ENCODE measurements at regions not wholly inside any gene's neighbourhood (a gene's known extent, or its start where the extent isn't known, plus 50 kb on each side); places are given as distances from the start of the nearest gene placed in this dataset.

- no peak for TF ChIP-seq EZH2 (IDR thresholded peaks at IDR 0.05; ENCODE audit: low read length, missing control alignments)
- no peak for TF ChIP-seq CTCF (conservative IDR thresholded peaks at IDR 0.05 in 1 of 2, IDR thresholded peaks at IDR 0.05 in 1 of 2; ENCODE audit: low read depth in 1 of 2, low read length in 2 of 2)
- Histone ChIP-seq H3K27me3 (ENCODE audit: control insufficient read depth, insufficient read depth, low read length) (no peaks in the 10 kb centered on the region), H3K4me2 (ENCODE audit: extremely low read depth, insufficient read depth, low read length) (no peak overlapping the region), H3K4me3 (replicated peaks in 1 of 4; ENCODE audit: control extremely low read depth in 1 of 4, insufficient read depth in 1 of 4, low read depth in 3 of 4, low read length in 4 of 4) (no peak overlapping the region), H3K27ac (ENCODE audit: insufficient read depth, low read length) (no peak overlapping the region), H3K36me3 (ENCODE audit: control insufficient read depth, insufficient read depth, low read length) (no peaks in the 10 kb centered on the region), H3K4me1 (ENCODE audit: control insufficient read depth, extremely low read depth, insufficient read depth, low read length) (no peaks in the 10 kb centered on the region), H3K9me3 (ENCODE audit: control insufficient read depth, insufficient read depth, low read depth, low read length) (no peaks in the 10 kb centered on the region), H3K9ac (ENCODE audit: insufficient read depth, low read length) (no peak overlapping the region), H2AFZ (ENCODE audit: low read length) (no peak overlapping the region), H3K79me2 (ENCODE audit: control insufficient read depth, insufficient read depth, low read length) (no peaks in the 10 kb centered on the region), H4K20me1 (ENCODE audit: control insufficient read depth, extremely low read depth, insufficient read depth, low read length) (no peaks in the 10 kb centered on the region)
- no peak for DNase-seq (ENCODE audit: low read depth in 2 of 2)
These were observed 52.3 kb upstream of the IRX2 start for GRCh38 chr5:2803751-2804150.

GRCh38 chr5:2802693-2803365 lies 51.4 kb upstream of the IRX2 start:
- H2AFZ ChIP-seq (ENCODE audit: low read length), result no peak overlapping the region
- no peaks in the 10 kb centered on the region for H3K4me1 ChIP-seq (ENCODE audit: control insufficient read depth, extremely low read depth, insufficient read depth, low read length)
- no peak overlapping the region for H3K27ac ChIP-seq (ENCODE audit: insufficient read depth, low read length)
- H3K36me3 ChIP-seq (ENCODE audit: control insufficient read depth, insufficient read depth, low read length), result no peaks in the 10 kb centered on the region
- H3K4me3 ChIP-seq (replicated peaks in 1 of 4; ENCODE audit: control extremely low read depth in 1 of 4, insufficient read depth in 1 of 4, low read depth in 3 of 4, low read length in 4 of 4), result no peak overlapping the region
- H3K79me2 ChIP-seq (ENCODE audit: control insufficient read depth, insufficient read depth, low read length), result no peaks in the 10 kb centered on the region
- H4K20me1 ChIP-seq (ENCODE audit: control insufficient read depth, extremely low read depth, insufficient read depth, low read length), result no peaks in the 10 kb centered on the region
- no peak for DNase-seq (ENCODE audit: low read depth in 2 of 2)
- no peaks in the 10 kb centered on the region for H3K27me3 ChIP-seq (ENCODE audit: control insufficient read depth, insufficient read depth, low read length)
- no peak overlapping the region for H3K9ac ChIP-seq (ENCODE audit: insufficient read depth, low read length)
- H3K4me2 ChIP-seq (ENCODE audit: extremely low read depth, insufficient read depth, low read length), result no peak overlapping the region
- H3K9me3 ChIP-seq (ENCODE audit: control insufficient read depth, insufficient read depth, low read depth, low read length), result no peaks in the 10 kb centered on the region
- no peak for TF ChIP-seq CTCF (conservative IDR thresholded peaks at IDR 0.05 in 1 of 2, IDR thresholded peaks at IDR 0.05 in 1 of 2; ENCODE audit: low read depth in 1 of 2, low read length in 2 of 2)
- no peak for TF ChIP-seq EZH2 (IDR thresholded peaks at IDR 0.05; ENCODE audit: low read length, missing control alignments)

- Histone ChIP-seq H4K20me1 (ENCODE audit: control insufficient read depth, extremely low read depth, insufficient read depth, low read length) (no peaks in the 10 kb centered on the region), H3K4me2 (ENCODE audit: extremely low read depth, insufficient read depth, low read length) (no peak overlapping the region), H3K27me3 (ENCODE audit: control insufficient read depth, insufficient read depth, low read length) (no peaks in the 10 kb centered on the region), H3K4me1 (ENCODE audit: control insufficient read depth, extremely low read depth, insufficient read depth, low read length) (no peaks in the 10 kb centered on the region), H3K36me3 (ENCODE audit: control insufficient read depth, insufficient read depth, low read length) (no peaks in the 10 kb centered on the region), H3K9me3 (ENCODE audit: control insufficient read depth, insufficient read depth, low read depth, low read length) (no peaks in the 10 kb centered on the region), H3K9ac (ENCODE audit: insufficient read depth, low read length) (no peak overlapping the region), H2AFZ (ENCODE audit: low read length) (no peak overlapping the region), H3K27ac (ENCODE audit: insufficient read depth, low read length) (no peak overlapping the region), H3K79me2 (ENCODE audit: control insufficient read depth, insufficient read depth, low read length) (no peaks in the 10 kb centered on the region), H3K4me3 (replicated peaks in 1 of 4; ENCODE audit: control extremely low read depth in 1 of 4, insufficient read depth in 1 of 4, low read depth in 3 of 4, low read length in 4 of 4) (no peak overlapping the region)
- TF ChIP-seq EZH2 (IDR thresholded peaks at IDR 0.05; ENCODE audit: low read length, missing control alignments) (no peak), CTCF (conservative IDR thresholded peaks at IDR 0.05 in 1 of 2, IDR thresholded peaks at IDR 0.05 in 1 of 2; ENCODE audit: low read depth in 1 of 2, low read length in 2 of 2) (no peak)
- DNase-seq (ENCODE audit: low read depth in 2 of 2), result no peak
These were observed 50.4 kb upstream of the IRX2 start for GRCh38 chr5:2801577-2802525.
